ENCODE measurements at regions not wholly inside any gene's neighbourhood (a gene's known extent, or its start where the extent isn't known, plus 50 kb on each side); places are given as distances from the start of the nearest gene placed in this dataset.

DNA sequence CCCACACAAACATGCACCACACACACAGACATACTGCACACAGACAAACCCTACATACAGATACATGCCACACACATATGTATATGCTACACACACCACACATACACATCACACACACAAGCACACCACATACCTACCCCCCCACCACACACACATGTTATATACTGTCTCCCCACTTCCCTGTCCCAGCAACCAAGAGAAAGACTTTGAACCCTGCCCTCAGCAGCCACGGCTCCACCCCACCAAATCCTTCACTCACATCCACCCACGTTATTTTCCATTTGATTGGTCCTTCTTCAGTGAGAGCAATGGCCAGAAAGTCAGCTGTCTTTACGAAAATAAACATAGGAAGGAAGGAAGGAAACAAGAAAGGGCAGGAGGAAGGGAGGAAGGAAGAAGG is 479.8 kb downstream of the DIRAS2 start:
- TF ChIP-seq POLR2AphosphoS5 (IDR thresholded peaks at IDR 0.05) (no peak), POLR2A (IDR thresholded peaks at IDR 0.05) (no peak), EP300 (IDR thresholded peaks at IDR 0.05) (no peak)
- TF ChIP-seq, protein P1, sequence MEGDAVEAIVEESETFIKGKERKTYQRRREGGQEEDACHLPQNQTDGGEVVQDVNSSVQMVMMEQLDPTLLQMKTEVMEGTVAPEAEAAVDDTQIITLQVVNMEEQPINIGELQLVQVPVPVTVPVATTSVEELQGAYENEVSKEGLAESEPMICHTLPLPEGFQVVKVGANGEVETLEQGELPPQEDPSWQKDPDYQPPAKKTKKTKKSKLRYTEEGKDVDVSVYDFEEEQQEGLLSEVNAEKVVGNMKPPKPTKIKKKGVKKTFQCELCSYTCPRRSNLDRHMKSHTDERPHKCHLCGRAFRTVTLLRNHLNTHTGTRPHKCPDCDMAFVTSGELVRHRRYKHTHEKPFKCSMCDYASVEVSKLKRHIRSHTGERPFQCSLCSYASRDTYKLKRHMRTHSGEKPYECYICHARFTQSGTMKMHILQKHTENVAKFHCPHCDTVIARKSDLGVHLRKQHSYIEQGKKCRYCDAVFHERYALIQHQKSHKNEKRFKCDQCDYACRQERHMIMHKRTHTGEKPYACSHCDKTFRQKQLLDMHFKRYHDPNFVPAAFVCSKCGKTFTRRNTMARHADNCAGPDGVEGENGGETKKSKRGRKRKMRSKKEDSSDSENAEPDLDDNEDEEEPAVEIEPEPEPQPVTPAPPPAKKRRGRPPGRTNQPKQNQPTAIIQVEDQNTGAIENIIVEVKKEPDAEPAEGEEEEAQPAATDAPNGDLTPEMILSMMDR (IDR thresholded peaks at IDR 0.05): no peak

Data from gastroesophageal sphincter (tissue), 3 donors.